Activated CD4-positive, alpha-beta T cell treated with anti-CD3 and anti-CD28 coated beads, Interleukin-2, amount 10 ng/mL, durations not matched to agents 7 days and 5 days (primary cell): ENCODE measurements at regions not wholly inside any gene's neighbourhood (a gene's known extent, or its start where the extent isn't known, plus 50 kb on each side); places are given as distances from the start of the nearest gene placed in this dataset.
A peak's percentile ranks its signal among the peaks of the same experiment; 100 is the strongest.

Experiments
- CTCF ChIA-PET: fragments of 350-600 bp; sonication (Branson Sonifier 250); formaldehyde crosslinking; loops from one replicate; lab custom pipeline; 2021; ENCODE audit warnings: antibody characterized with exemption; lab: Charles Lee
- POLR2A ChIA-PET: fragments of 350-600 bp; sonication (Branson Sonifier 250); formaldehyde crosslinking; loops from one replicate; lab custom pipeline; 2021; ENCODE audit warnings: antibody characterized with exemption; lab: Charles Lee
- DNase-seq: peaks from one replicate; pipeline ENCODE4 v3.0.0-alpha.2; 2020
- H3K27ac Mint-ChIP-seq: one replicate; pipeline ENCODE4 v1.8.0; 2021; ENCODE audit warnings: mild to moderate bottlenecking, moderate library complexity, mixed read lengths
- H3K27me3 Mint-ChIP-seq: one replicate; pipeline ENCODE4 v1.8.0; 2021; ENCODE audit warnings: mixed read lengths
- H3K36me3 Mint-ChIP-seq: one replicate; pipeline ENCODE4 v1.8.0; 2021; ENCODE audit warnings: low read depth, mixed read lengths
- H3K4me1 Mint-ChIP-seq: one replicate; pipeline ENCODE4 v1.8.0; 2021; ENCODE audit warnings: mixed read lengths
- H3K4me3 Mint-ChIP-seq: one replicate; pipeline ENCODE4 v1.8.0; 2021; ENCODE audit warnings: mild to moderate bottlenecking, moderate library complexity, mixed read lengths
- H3K9me3 Mint-ChIP-seq: one replicate; pipeline ENCODE4 v1.8.0; 2021; ENCODE audit warnings: mixed read lengths

- DNase-seq: no peak
- ChIA-PET POLR2A (no interaction called here), CTCF (interaction anchor here (1.6 kb wide), 1 partner anchor 8 kb away, joined by 3 read pairs; no protein-coding TSS in a partner anchor)
- H3K27me3 Mint-ChIP-seq: peaks cover 50% of the 10 kb centered on the region
- H3K4me1 Mint-ChIP-seq: peaks cover 4% of the 10 kb centered on the region
- no peak overlapping the region for H3K27ac Mint-ChIP-seq
- no peaks in the 10 kb centered on the region for H3K9me3 Mint-ChIP-seq
- no peak overlapping the region for H3K4me3 Mint-ChIP-seq
- no peaks in the 10 kb centered on the region for H3K36me3 Mint-ChIP-seq
These were observed 137.8 kb upstream of the DPYD start for GRCh38 chr1:98058676-98059075.

- ChIA-PET POLR2A (no interaction called here), CTCF (no interaction called here)
- Mint-ChIP-seq H3K27me3 (peaks cover 62% of the 10 kb centered on the region), H3K36me3 (no peaks in the 10 kb centered on the region), H3K9me3 (no peaks in the 10 kb centered on the region), H3K27ac (no peak overlapping the region), H3K4me1 (peaks cover 12% of the 10 kb centered on the region), H3K4me3 (no peak overlapping the region)
- DNase-seq: no peak
These were observed 136.5 kb upstream of the DPYD start for GRCh38 chr1:98057236-98057910.

- Mint-ChIP-seq H3K4me3 (no peak overlapping the region), H3K27me3 (peaks cover 68% of the 10 kb centered on the region), H3K9me3 (no peaks in the 10 kb centered on the region), H3K36me3 (no peaks in the 10 kb centered on the region), H3K27ac (no peak overlapping the region), H3K4me1 (peaks cover 12% of the 10 kb centered on the region)
- DNase-seq: no peak
- ChIA-PET CTCF (no interaction called here), POLR2A (no interaction called here)
These were observed 135.9 kb upstream of the DPYD start for GRCh38 chr1:98056781-98057180.

- Mint-ChIP-seq H3K4me1 (peaks cover 12% of the 10 kb centered on the region), H3K27ac (no peak overlapping the region), H3K4me3 (no peak overlapping the region), H3K27me3 (peaks cover 79% of the 10 kb centered on the region), H3K9me3 (no peaks in the 10 kb centered on the region), H3K36me3 (no peaks in the 10 kb centered on the region)
- ChIA-PET CTCF (no interaction called here), POLR2A (no interaction called here)
- no peak for DNase-seq
These were observed 134.6 kb upstream of the DPYD start for GRCh38 chr1:98055457-98055856.

GRCh38 chr1:98054786-98055185 is 134.0 kb upstream of the DPYD start:
- ChIA-PET CTCF (no interaction called here), POLR2A (no interaction called here)
- H3K4me3 Mint-ChIP-seq: peak overlapping the region; percentile 10
- H3K9me3 Mint-ChIP-seq: no peaks in the 10 kb centered on the region
- H3K27ac Mint-ChIP-seq: no peak overlapping the region
- H3K27me3 Mint-ChIP-seq: peaks cover 82% of the 10 kb centered on the region
- H3K4me1 Mint-ChIP-seq: peaks cover 12% of the 10 kb centered on the region
- no peaks in the 10 kb centered on the region for H3K36me3 Mint-ChIP-seq
- no peak for DNase-seq

- peak overlapping the region; percentile 10 for H3K4me3 Mint-ChIP-seq
- peaks cover 16% of the 10 kb centered on the region for H3K4me1 Mint-ChIP-seq
- no peaks in the 10 kb centered on the region for H3K36me3 Mint-ChIP-seq
These were observed 133.5 kb upstream of the DPYD start for GRCh38 chr1:98054367-98054701.

GRCh38 chr1:98053471-98054366 is 132.9 kb upstream of the DPYD start:
- Mint-ChIP-seq H3K4me3 (peak overlapping the region; percentile 43), H3K27ac (no peak overlapping the region), H3K9me3 (no peaks in the 10 kb centered on the region), H3K27me3 (peaks cover 85% of the 10 kb centered on the region), H3K36me3 (no peaks in the 10 kb centered on the region), H3K4me1 (peaks cover 22% of the 10 kb centered on the region)
- ChIA-PET POLR2A (interaction anchor here (0.5 kb wide), 1 partner anchor 1280 kb away, joined by 7 read pairs; no protein-coding TSS in a partner anchor), CTCF (interaction anchor here (0.7 to 1.3 kb wide), 4 partner anchors 24 to 1085 kb away, joined by 3 read pairs; no protein-coding TSS in a partner anchor)
- peak; percentile 54 for DNase-seq

More at GRCh38 chr1:98054367-98054701, 133.5 kb upstream of the DPYD start:
- Mint-ChIP-seq H3K27ac (no peak overlapping the region), H3K9me3 (no peaks in the 10 kb centered on the region), H3K27me3 (peaks cover 84% of the 10 kb centered on the region)
- CTCF ChIA-PET: no interaction called here
- POLR2A ChIA-PET: no interaction called here
- DNase-seq: no peak

- Mint-ChIP-seq H3K27me3 (peaks cover 87% of the 10 kb centered on the region), H3K36me3 (peaks cover under 1% of the 10 kb centered on the region), H3K27ac (no peak overlapping the region), H3K4me3 (no peak overlapping the region), H3K4me1 (peaks cover 32% of the 10 kb centered on the region), H3K9me3 (no peaks in the 10 kb centered on the region)
- ChIA-PET POLR2A (no interaction called here), CTCF (interaction anchor here (0.9 kb wide), 2 partner anchors 8 to 293 kb away, joined by 3 to 5 read pairs; no protein-coding TSS in a partner anchor)
- DNase-seq: peak; percentile 77
These were observed 130.3 kb upstream of the DPYD start for GRCh38 chr1:98051065-98051675.

GRCh38 chr1:98049370-98050135 is 128.7 kb upstream of the DPYD start:
- no peak for DNase-seq
- Mint-ChIP-seq H3K27me3 (peaks cover 83% of the 10 kb centered on the region), H3K9me3 (no peaks in the 10 kb centered on the region), H3K4me1 (peaks cover 40% of the 10 kb centered on the region), H3K36me3 (peaks cover 1% of the 10 kb centered on the region), H3K4me3 (no peak overlapping the region), H3K27ac (no peak overlapping the region)
- ChIA-PET CTCF (no interaction called here), POLR2A (no interaction called here)

GRCh38 chr1:98048751-98049325 is 128.0 kb upstream of the DPYD start:
- Mint-ChIP-seq H3K27me3 (peaks cover 87% of the 10 kb centered on the region), H3K4me1 (peaks cover 43% of the 10 kb centered on the region), H3K4me3 (no peak overlapping the region), H3K27ac (no peak overlapping the region), H3K9me3 (no peaks in the 10 kb centered on the region), H3K36me3 (peaks cover 1% of the 10 kb centered on the region)
- DNase-seq: no peak
- ChIA-PET CTCF (no interaction called here), POLR2A (no interaction called here)

- peaks cover 88% of the 10 kb centered on the region for H3K27me3 Mint-ChIP-seq
- POLR2A ChIA-PET: interaction anchor here (0.6 kb wide), 2 partner anchors 314 to 321 kb away, joined by 3 to 12 read pairs; no protein-coding TSS in a partner anchor
- H3K4me1 Mint-ChIP-seq: peaks cover 40% of the 10 kb centered on the region
- DNase-seq: peak; percentile 79
- CTCF ChIA-PET: no interaction called here
- H3K9me3 Mint-ChIP-seq: no peaks in the 10 kb centered on the region
- peaks cover 1% of the 10 kb centered on the region for H3K36me3 Mint-ChIP-seq
- H3K4me3 Mint-ChIP-seq: no peak overlapping the region
- no peak overlapping the region for H3K27ac Mint-ChIP-seq
These were observed 127.4 kb upstream of the DPYD start for GRCh38 chr1:98048244-98048643.

- CTCF ChIA-PET: no interaction called here
- POLR2A ChIA-PET: no interaction called here
- peaks cover 35% of the 10 kb centered on the region for H3K4me1 Mint-ChIP-seq
- peaks cover 85% of the 10 kb centered on the region for H3K27me3 Mint-ChIP-seq
- no peak overlapping the region for H3K27ac Mint-ChIP-seq
- no peaks in the 10 kb centered on the region for H3K9me3 Mint-ChIP-seq
- no peak for DNase-seq
- no peak overlapping the region for H3K4me3 Mint-ChIP-seq
- H3K36me3 Mint-ChIP-seq: peaks cover 1% of the 10 kb centered on the region
These were observed 126.3 kb upstream of the DPYD start for GRCh38 chr1:98047171-98047570.
